Suprapubic skin (tissue), 3 donors: ENCODE measurements at regions not wholly inside any gene's neighbourhood (a gene's known extent, or its start where the extent isn't known, plus 50 kb on each side); places are given as distances from the start of the nearest gene placed in this dataset.

Experiments
- POLR2A ChIP-seq, 2 donors: fragments of 450-650 bp; IDR thresholded peaks; one replicate each; pipeline ENCODE4 v1.6.1; 2017; ENCODE audit warnings: antibody characterized with exemption in 2 of 2, mild to moderate bottlenecking in 2 of 2, moderate library complexity in 2 of 2
- TF ChIP-seq, protein P1 (sequence below), 2 donors: fragments of 200-600 bp in 1 of 2; fragments of 450-650 bp in 1 of 2; sonication (generic) in 1 of 2; IDR thresholded peaks; one replicate each; pipeline ENCODE4 v1.5.1; 2016 to 2019; ENCODE audit warnings: antibody characterized with exemption in 2 of 2, mild to moderate bottlenecking in 1 of 2, moderate library complexity in 1 of 2

DNA sequence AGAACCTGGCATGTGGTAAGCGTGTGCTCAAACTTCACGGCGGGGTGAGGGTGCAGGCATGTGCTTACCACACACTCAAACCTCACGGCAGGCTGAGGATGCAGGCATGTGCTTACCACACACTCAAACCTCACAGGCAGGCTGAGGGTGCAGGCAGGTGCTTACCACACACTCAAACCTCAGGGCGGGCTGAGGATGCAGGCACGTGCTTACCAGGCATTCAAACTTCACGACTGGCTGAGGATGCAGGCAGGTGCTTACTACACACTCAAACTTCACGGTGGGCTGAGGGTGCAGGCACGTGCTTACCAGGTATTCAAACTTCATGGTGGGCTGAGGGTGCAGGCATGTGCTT is 105.0 kb upstream of the ALKAL2 start:
- TF ChIP-seq, protein P1, sequence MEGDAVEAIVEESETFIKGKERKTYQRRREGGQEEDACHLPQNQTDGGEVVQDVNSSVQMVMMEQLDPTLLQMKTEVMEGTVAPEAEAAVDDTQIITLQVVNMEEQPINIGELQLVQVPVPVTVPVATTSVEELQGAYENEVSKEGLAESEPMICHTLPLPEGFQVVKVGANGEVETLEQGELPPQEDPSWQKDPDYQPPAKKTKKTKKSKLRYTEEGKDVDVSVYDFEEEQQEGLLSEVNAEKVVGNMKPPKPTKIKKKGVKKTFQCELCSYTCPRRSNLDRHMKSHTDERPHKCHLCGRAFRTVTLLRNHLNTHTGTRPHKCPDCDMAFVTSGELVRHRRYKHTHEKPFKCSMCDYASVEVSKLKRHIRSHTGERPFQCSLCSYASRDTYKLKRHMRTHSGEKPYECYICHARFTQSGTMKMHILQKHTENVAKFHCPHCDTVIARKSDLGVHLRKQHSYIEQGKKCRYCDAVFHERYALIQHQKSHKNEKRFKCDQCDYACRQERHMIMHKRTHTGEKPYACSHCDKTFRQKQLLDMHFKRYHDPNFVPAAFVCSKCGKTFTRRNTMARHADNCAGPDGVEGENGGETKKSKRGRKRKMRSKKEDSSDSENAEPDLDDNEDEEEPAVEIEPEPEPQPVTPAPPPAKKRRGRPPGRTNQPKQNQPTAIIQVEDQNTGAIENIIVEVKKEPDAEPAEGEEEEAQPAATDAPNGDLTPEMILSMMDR (IDR thresholded peaks at IDR 0.05): no peak
- TF ChIP-seq POLR2A (IDR thresholded peaks at IDR 0.05): no peak
